Activated T-cell treated with anti-CD3 and anti-CD28 coated beads, Interleukin-2, amount 50 U/mL, for 72 hours (primary cell): ENCODE measurements at regions not wholly inside any gene's neighbourhood (a gene's known extent, or its start where the extent isn't known, plus 50 kb on each side); places are given as distances from the start of the nearest gene placed in this dataset.

Experiments
- ATAC-seq, 2 donors: fragments of 150-1000 bp; cut with Tn5 transposase; replicated peaks in 1 of 2; 2 replicates each; pipeline ENCODE4 v1.10.0; 2021; ENCODE audit warnings: moderate library complexity in 2 of 2, mild to moderate bottlenecking in 1 of 2
- DNase-seq, 2 donors: peaks; one replicate each; pipeline ENCODE4 v3.0.0; 2021 to 2022; ENCODE audit warnings: mixed read lengths in 1 of 2
- H3K27ac Mint-ChIP-seq: one replicate; pipeline ENCODE4 v1.8.0; 2022; ENCODE audit warnings: mild to moderate bottlenecking, moderate library complexity, mixed read lengths
- H3K27me3 Mint-ChIP-seq: one replicate; pipeline ENCODE4 v1.8.0; 2022; ENCODE audit warnings: low read depth, mixed read lengths
- H3K36me3 Mint-ChIP-seq, 2 donors: one replicate each; pipeline ENCODE4 v1.8.0; 2022; ENCODE audit warnings: mixed read lengths in 2 of 2, mild to moderate bottlenecking in 1 of 2; ENCODE audit not compliant: insufficient read depth in 2 of 2
- H3K4me1 Mint-ChIP-seq: one replicate; pipeline ENCODE4 v1.8.0; 2022; ENCODE audit warnings: low read depth, mixed read lengths
- H3K4me3 Mint-ChIP-seq, 2 donors: one replicate each; pipeline ENCODE4 v1.8.0; 2022; ENCODE audit warnings: mild to moderate bottlenecking in 2 of 2, mixed read lengths in 2 of 2, moderate library complexity in 2 of 2
- H3K9me3 Mint-ChIP-seq, 2 donors: one replicate each; pipeline ENCODE4 v1.8.0; 2022; ENCODE audit warnings: mixed read lengths in 2 of 2

DNA sequence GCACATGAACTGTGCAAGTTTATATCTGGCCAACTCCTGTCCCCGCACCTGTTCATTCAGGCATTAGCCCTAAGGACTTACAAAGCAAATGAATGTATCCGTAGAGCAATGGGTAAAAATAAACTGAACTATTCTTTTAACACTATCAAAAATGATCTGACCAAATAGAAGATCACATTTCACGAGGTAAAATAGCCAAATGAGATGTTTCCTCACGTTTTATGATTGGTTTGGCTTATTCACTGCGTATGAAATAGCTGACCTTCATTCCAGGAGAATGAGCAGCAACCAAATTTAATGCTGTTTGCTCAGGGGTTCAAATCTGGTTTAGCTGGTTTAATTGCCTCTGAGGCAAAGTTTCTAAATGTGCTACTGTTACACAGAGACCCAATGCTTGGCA, 216.0 kb upstream of the EEA1 start:
- H3K27ac Mint-ChIP-seq, result no peak overlapping the region
- DNase-seq, result no peak
- no peaks in the 10 kb centered on the region for H3K4me1 Mint-ChIP-seq
- no peak for ATAC-seq
- no peaks in the 10 kb centered on the region for H3K36me3 Mint-ChIP-seq
- peaks cover 8% of the 10 kb centered on the region for H3K27me3 Mint-ChIP-seq
- H3K9me3 Mint-ChIP-seq, result peaks cover 0 to 1% of the 10 kb centered on the region in 2 donors
- H3K4me3 Mint-ChIP-seq, result no peak overlapping the region

- Mint-ChIP-seq H3K36me3 (no peaks in the 10 kb centered on the region), H3K27ac (no peak overlapping the region), H3K4me3 (no peak overlapping the region), H3K27me3 (peaks cover 8% of the 10 kb centered on the region), H3K9me3 (peaks cover 0 to 1% of the 10 kb centered on the region in 2 donors), H3K4me1 (no peaks in the 10 kb centered on the region)
- ATAC-seq (no peak), DNase-seq (no peak)
Observed at GRCh38 chr12:93146263-93146939, 217.3 kb upstream of the EEA1 start.

DNA sequence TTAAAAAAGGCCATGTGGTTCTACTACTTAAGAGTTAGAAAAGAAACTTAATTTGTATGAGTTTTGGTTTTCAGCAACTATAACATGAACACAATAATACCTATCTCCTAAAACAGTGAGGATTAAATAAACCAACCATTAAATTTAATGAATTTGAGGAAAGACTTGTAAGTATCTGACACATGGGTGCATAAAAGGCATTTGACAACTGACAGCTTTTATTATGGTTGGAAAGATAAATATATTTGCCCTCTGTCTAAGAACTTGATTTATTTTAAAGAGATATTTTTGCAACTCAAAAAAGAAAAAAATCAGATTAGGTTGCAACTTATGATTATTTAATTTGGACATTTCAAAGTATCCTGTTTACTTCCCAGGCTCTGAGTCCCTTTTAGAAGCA, 217.9 kb upstream of the EEA1 start:
- Mint-ChIP-seq H3K36me3 (no peaks in the 10 kb centered on the region), H3K9me3 (peaks cover 0 to 1% of the 10 kb centered on the region in 2 donors), H3K4me3 (no peak overlapping the region), H3K27me3 (peaks cover 8% of the 10 kb centered on the region), H3K4me1 (no peaks in the 10 kb centered on the region), H3K27ac (no peak overlapping the region)
- no peak for DNase-seq
- no peak for ATAC-seq

DNA sequence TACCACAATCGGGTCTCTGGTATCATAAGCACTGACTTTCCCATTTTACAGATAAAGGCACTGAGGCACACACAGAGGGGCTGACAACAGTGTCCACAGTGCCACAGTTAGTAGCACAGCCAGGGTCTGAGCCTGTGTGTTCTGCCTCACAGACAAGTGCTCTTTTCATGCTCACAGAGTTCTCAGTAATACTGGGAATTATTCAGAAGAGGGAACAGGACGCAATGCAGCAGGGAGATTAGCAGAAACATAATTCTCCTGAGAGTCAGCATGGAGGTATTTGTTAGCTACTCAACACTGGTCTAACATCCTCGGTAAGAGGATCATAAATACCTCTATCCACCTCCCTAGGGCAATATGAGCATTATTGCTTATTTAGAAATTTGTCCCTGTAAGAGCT, 219.3 kb upstream of the EEA1 start:
- H3K9me3 Mint-ChIP-seq, result no peaks in the 10 kb centered on the region
- no peak overlapping the region for H3K4me3 Mint-ChIP-seq
- DNase-seq (no peak), ATAC-seq (no peak)
- H3K4me1 Mint-ChIP-seq, result no peaks in the 10 kb centered on the region
- peaks cover 8% of the 10 kb centered on the region for H3K27me3 Mint-ChIP-seq
- H3K36me3 Mint-ChIP-seq, result no peaks in the 10 kb centered on the region
- no peak overlapping the region for H3K27ac Mint-ChIP-seq

DNA sequence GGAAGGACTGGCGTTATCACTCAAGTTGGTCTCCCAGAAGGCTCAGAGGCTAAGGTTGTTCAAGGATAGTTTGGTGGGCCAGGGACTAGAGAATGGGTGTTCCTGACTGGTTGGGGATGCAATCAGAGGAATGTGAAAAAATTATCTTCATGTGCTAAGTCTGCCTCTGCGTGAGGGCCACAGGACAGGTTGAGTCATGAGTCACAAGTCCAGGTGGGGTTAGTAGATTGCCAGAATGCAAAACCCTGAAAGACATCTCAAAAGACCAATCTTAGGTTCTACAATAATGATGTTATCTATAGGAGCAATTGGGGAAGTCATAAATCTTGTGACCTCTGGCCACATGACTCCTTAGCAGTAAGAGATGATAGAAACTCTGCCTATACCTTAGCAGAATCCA, 220.1 kb upstream of the EEA1 start:
- no peak for DNase-seq
- no peaks in the 10 kb centered on the region for H3K9me3 Mint-ChIP-seq
- ATAC-seq, result no peak
- H3K27me3 Mint-ChIP-seq, result peaks cover 8% of the 10 kb centered on the region
- H3K36me3 Mint-ChIP-seq, result no peaks in the 10 kb centered on the region
- no peak overlapping the region for H3K27ac Mint-ChIP-seq
- no peak overlapping the region for H3K4me3 Mint-ChIP-seq
- no peaks in the 10 kb centered on the region for H3K4me1 Mint-ChIP-seq

DNA sequence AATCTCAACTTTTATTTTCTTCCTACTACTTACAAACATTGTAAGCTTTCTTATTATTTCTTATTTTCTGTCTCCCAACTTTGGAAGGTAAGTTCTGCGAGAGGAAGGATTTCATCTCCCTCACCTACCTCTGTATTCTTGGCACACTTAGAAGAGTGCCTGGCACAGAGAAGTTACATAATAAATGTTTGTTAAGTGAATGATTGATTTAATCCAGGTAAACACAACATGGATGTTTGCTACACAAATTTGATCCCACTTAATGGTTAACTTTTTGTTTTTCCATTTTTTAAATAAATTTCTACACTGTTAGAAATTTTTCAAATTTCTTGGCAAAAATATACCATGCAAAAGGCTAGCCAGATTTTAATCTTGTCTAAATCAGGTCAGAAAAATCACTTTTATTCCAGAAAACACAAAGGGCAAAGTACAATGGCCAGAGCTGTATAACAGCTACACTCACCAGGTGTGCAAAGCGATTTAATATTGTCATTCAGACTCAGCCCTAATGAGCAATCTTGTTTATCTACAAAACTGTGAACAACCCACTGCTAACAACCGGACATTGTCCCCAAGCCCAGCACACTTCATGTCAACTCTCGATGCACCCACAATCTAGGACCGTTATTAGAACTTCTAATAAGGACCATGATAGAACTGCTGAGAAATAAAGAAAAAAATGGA, 222.1 kb upstream of the EEA1 start:
- H3K9me3 Mint-ChIP-seq, result no peaks in the 10 kb centered on the region
- no peaks in the 10 kb centered on the region for H3K36me3 Mint-ChIP-seq
- peaks cover 6% of the 10 kb centered on the region for H3K27me3 Mint-ChIP-seq
- H3K4me3 Mint-ChIP-seq, result no peak overlapping the region
- no peak for ATAC-seq
- no peak for DNase-seq
- H3K4me1 Mint-ChIP-seq, result no peaks in the 10 kb centered on the region
- H3K27ac Mint-ChIP-seq, result no peak overlapping the region

- Mint-ChIP-seq H3K36me3 (peaks cover 0 to 3% of the 10 kb centered on the region in 2 donors), H3K4me1 (no peaks in the 10 kb centered on the region), H3K9me3 (peaks cover 2 to 3% of the 10 kb centered on the region in 2 donors), H3K27me3 (no peaks in the 10 kb centered on the region), H3K27ac (no peak overlapping the region), H3K4me3 (no peak overlapping the region)
- DNase-seq (no peak), ATAC-seq (no peak)
Observed at GRCh38 chr12:93152617-93153016, 223.5 kb upstream of the EEA1 start.

DNA sequence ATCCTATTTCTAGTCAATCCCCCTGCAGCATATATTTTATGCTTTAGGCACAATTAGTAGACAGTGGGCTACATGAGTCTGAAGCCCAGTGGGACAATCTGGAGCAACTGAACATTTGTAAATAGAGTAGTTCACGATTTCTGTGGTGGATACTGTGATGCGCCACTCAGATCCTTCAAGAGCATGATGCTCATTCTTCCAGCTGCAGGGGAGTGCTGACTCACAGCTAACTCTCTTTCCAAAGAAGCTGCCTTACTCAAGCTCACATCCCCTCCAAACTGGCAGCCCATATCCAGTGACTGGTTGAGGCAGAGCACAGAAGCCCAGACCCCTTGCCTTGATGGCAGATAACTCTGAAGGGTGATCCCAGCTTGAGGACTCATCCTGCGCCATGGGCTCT, 224.2 kb upstream of the EEA1 start:
- H3K27me3 Mint-ChIP-seq, result no peaks in the 10 kb centered on the region
- no peak overlapping the region for H3K4me3 Mint-ChIP-seq
- ATAC-seq, result no peak
- H3K36me3 Mint-ChIP-seq, result peaks cover 2 to 6% of the 10 kb centered on the region in 2 donors
- no peaks in the 10 kb centered on the region for H3K4me1 Mint-ChIP-seq
- H3K27ac Mint-ChIP-seq, result no peak overlapping the region
- no peak for DNase-seq
- peaks cover 4 to 6% of the 10 kb centered on the region in 2 donors for H3K9me3 Mint-ChIP-seq

DNA sequence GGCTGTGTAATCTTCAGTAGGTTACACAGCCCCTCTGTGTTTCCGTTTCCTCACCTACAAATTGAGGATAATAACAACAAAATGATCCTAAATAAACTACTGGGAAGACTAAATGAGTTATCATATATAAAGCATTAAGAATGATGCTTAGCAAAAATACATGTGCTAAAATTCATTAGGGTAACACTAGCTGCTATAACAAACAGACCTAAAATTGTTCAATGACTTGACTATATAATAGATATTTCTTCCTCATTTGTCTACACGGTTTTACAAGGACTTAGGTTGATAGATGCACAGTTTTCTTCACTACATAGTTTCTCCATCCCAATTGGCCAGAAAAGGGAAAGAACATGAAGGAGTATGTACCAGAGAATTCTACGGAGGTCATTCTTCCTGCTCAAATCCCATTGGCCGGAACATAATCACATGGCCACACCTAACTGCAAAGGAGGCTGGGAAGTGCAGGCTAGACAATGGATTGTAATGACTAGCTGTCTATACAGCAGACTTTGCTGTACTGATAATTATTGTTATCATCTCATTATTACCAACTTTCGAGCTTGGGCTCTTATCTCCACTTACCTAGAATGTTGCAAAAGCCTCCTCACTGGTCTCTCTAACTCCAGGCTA, 223.5 kb upstream of the NUDT4 start:
- Mint-ChIP-seq H3K9me3 (peaks cover 5 to 10% of the 10 kb centered on the region in 2 donors), H3K27me3 (no peaks in the 10 kb centered on the region), H3K27ac (no peak overlapping the region), H3K4me1 (no peaks in the 10 kb centered on the region), H3K36me3 (peaks cover 2 to 6% of the 10 kb centered on the region in 2 donors), H3K4me3 (no peak overlapping the region)
- DNase-seq, result no peak
- no peak for ATAC-seq

GRCh38 chr12:93154753-93155480, 222.8 kb upstream of the NUDT4 start:
- Mint-ChIP-seq H3K4me3 (no peak overlapping the region), H3K27me3 (no peaks in the 10 kb centered on the region), H3K27ac (no peak overlapping the region), H3K9me3 (peaks cover 5 to 10% of the 10 kb centered on the region in 2 donors), H3K4me1 (no peaks in the 10 kb centered on the region), H3K36me3 (peaks cover 2 to 6% of the 10 kb centered on the region in 2 donors)
- no peak for ATAC-seq
- no peak for DNase-seq

DNA sequence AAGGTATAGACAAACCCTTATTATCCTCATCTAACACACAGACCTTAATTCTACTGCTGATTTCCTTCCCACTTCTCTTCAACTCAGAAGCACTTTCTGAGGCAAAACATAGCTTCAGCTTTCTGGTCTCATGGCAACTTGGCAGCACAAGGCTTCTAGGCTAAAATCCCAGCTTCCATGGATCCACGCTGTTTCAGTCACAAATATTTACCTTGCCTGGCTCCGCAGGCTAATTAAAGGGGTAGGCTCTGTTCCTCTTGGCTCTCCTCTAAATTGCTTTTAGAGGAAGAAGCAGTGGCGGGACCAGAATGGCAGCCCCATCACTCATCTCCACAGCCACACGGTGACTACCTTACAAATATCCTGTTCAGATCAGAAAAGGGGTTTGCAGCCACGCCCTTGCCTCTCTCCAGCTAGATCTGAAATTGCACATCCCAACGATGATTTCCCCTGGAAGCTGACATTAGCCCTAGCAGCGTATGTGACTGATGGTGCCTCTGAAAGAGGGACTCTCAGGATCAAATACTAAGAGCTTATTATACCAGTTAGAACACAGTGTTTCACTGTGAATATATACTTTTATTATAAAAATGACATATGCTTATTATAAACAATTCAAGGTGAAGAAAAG, 221.5 kb upstream of the NUDT4 start:
- ATAC-seq (no peak), DNase-seq (no peak)
- H3K4me3 Mint-ChIP-seq, result no peak overlapping the region
- no peak overlapping the region for H3K27ac Mint-ChIP-seq
- no peaks in the 10 kb centered on the region for H3K27me3 Mint-ChIP-seq
- peaks cover 5 to 10% of the 10 kb centered on the region in 2 donors for H3K9me3 Mint-ChIP-seq
- H3K4me1 Mint-ChIP-seq, result no peaks in the 10 kb centered on the region
- peaks cover 2 to 6% of the 10 kb centered on the region in 2 donors for H3K36me3 Mint-ChIP-seq

- H3K9me3 Mint-ChIP-seq, result peaks cover 5 to 10% of the 10 kb centered on the region in 2 donors
- no peak for DNase-seq
- no peaks in the 10 kb centered on the region for H3K27me3 Mint-ChIP-seq
- H3K27ac Mint-ChIP-seq, result no peak overlapping the region
- no peaks in the 10 kb centered on the region for H3K4me1 Mint-ChIP-seq
- peaks cover 2 to 6% of the 10 kb centered on the region in 2 donors for H3K36me3 Mint-ChIP-seq
- no peak for ATAC-seq
- H3K4me3 Mint-ChIP-seq, result no peak overlapping the region
Observed at GRCh38 chr12:93157279-93157678, 220.4 kb upstream of the NUDT4 start.
